ENCODE measurements at regions not wholly inside any gene's neighbourhood (a gene's known extent, or its start where the extent isn't known, plus 50 kb on each side); places are given as distances from the start of the nearest gene placed in this dataset.

DNA sequence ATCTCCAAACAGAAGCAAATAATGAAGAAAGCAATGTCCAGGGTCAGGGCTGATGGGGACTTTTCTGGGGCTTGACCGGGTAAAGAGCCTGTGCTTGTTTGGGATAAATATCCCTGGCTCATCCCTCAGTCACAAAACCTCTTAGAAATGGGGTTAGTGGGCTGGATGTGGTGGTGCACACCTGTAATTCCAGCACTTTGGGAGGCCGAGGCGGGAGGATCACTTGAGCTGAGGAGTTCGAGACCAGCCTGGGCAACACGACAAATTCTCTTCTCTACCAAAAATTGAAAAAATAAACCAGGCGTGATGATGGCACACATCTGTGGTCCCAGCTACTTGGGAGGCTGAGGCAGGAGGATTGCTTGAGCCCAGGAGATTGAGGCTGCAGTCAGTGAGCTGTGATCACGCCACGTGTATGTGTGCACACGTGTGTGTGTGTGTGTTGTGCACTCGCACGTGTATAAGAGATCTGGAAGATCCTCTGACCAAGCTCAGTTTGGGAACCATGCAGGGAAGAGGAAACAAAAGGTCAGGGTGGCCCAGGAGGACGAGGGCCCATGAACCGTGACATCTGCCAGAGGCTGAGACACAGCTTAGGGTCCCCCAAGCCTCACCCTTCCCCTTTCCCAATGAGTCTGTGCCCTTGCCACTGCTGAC is 258.6 kb downstream of the TEX36 start:
- Histone ChIP-seq H3K9ac (ENCODE audit: low read length) (no peak overlapping the region), H3K27me3 (ENCODE audit: insufficient read depth, low read length) (peaks cover 32% of the 10 kb centered on the region), H3K9me2 (ENCODE audit: insufficient read depth) (no peaks in the 10 kb centered on the region), H3K4me3 (replicated peaks in 1 of 2; ENCODE audit: low read depth in 1 of 2, low read length in 2 of 2) (no peak overlapping the region), H3K9me3 (ENCODE audit: control insufficient read depth in 1 of 2, insufficient read depth in 1 of 2, low read depth in 1 of 2, low read length in 2 of 2) (no peaks in the 10 kb centered on the region), H4K20me1 (ENCODE audit: insufficient read depth) (no peaks in the 10 kb centered on the region), H3K4me1 (ENCODE audit: control insufficient read depth in 1 of 2, insufficient read depth in 2 of 2, low read length in 2 of 2) (no peaks in the 10 kb centered on the region), H3K79me2 (ENCODE audit: insufficient read depth, low read length) (no peaks in the 10 kb centered on the region), H3K27ac (ENCODE audit: low read depth, low read length) (no peak overlapping the region), H3K36me3 (ENCODE audit: control insufficient read depth in 1 of 2, insufficient read depth in 2 of 2, low read length in 2 of 2) (no peaks in the 10 kb centered on the region), H2AFZ (ENCODE audit: low read depth, low read length, poor library complexity, severe bottlenecking) (no peak overlapping the region), H3K4me2 (ENCODE audit: low read length) (no peak overlapping the region)
- POLR2A ChIA-PET, result no interaction called here
- TF ChIP-seq EGR1 (IDR thresholded peaks at IDR 0.05; ENCODE audit: low read depth) (no peak), EZH2 (IDR thresholded peaks at IDR 0.05) (no peak), SIN3A (IDR thresholded peaks at IDR 0.05; ENCODE audit: low read depth) (no peak), ELF1 (IDR thresholded peaks at IDR 0.05; ENCODE audit: borderline replicate concordance, low read depth) (no peak), POLR2A (IDR thresholded peaks at IDR 0.05; ENCODE audit: borderline replicate concordance, extremely low read depth, insufficient read depth, insufficient read length) (no peak), JUND (IDR thresholded peaks at IDR 0.05) (no peak), EZH2phosphoT487 (IDR thresholded peaks at IDR 0.05; ENCODE audit: borderline replicate concordance) (no peak), POLR2AphosphoS5 (IDR thresholded peaks at IDR 0.05; ENCODE audit: low read depth, low read length) (no peak)
- TF ChIP-seq, protein P1, sequence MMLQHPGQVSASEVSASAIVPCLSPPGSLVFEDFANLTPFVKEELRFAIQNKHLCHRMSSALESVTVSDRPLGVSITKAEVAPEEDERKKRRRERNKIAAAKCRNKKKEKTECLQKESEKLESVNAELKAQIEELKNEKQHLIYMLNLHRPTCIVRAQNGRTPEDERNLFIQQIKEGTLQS (IDR thresholded peaks at IDR 0.05), result no peak
- DNase-seq (ENCODE audit: low read depth, low spot score) (no peak), ATAC-seq (no peak)
- BruUV-seq (replicated peaks), result no TSS peak
- intact Hi-C loops (cut with micrococcal nuclease), result no loop called here
- RAD21 ChIA-PET (ENCODE audit: low non-redundant PET in 1 of 2, low total read pairs in 2 of 2, uncharacterized antibody in 2 of 2, unreplicated experiment in 2 of 2), result no interaction called here
- CTCF ChIA-PET, result no interaction called here

DNA sequence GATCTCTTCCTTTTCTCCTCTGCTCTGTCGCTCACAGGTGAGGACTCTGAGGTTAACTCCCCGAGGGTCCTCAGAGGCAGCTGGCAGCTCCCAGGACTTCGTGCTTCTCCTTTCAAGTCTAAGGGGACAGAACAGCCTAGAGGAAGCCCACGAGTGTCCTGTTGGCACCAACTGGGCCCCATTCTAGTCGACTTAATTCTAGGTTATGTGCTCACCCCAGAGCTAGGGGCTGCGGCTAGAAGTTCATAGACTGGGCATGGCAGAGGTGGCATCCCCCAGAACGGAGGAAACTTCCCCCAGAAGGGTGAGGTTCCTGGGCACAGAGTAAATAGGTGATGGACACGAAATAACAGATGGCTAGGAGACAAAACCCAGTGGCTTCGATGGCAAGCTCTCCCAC is 259.4 kb downstream of the TEX36 start:
- H3K9ac ChIP-seq (ENCODE audit: low read length), result no peak overlapping the region
- DNase-seq (ENCODE audit: low read depth, low spot score) (no peak), ATAC-seq (no peak)
- H2AFZ ChIP-seq (ENCODE audit: low read depth, low read length, poor library complexity, severe bottlenecking), result no peak overlapping the region
- ChIA-PET RAD21 (ENCODE audit: low non-redundant PET in 1 of 2, low total read pairs in 2 of 2, uncharacterized antibody in 2 of 2, unreplicated experiment in 2 of 2) (no interaction called here), CTCF (interaction anchor here (1.0 kb wide), 1 partner anchor 25 kb away, joined by 4 read pairs; no protein-coding TSS in a partner anchor), POLR2A (no interaction called here)
- H3K36me3 ChIP-seq (ENCODE audit: control insufficient read depth in 1 of 2, insufficient read depth in 2 of 2, low read length in 2 of 2), result no peaks in the 10 kb centered on the region
- H3K27ac ChIP-seq (ENCODE audit: low read depth, low read length), result no peak overlapping the region
- peaks cover 32% of the 10 kb centered on the region for H3K27me3 ChIP-seq (ENCODE audit: insufficient read depth, low read length)
- H3K4me3 ChIP-seq (replicated peaks in 1 of 2; ENCODE audit: low read depth in 1 of 2, low read length in 2 of 2), result no peak overlapping the region
- H3K4me1 ChIP-seq (ENCODE audit: control insufficient read depth in 1 of 2, insufficient read depth in 2 of 2, low read length in 2 of 2), result no peaks in the 10 kb centered on the region
- no peaks in the 10 kb centered on the region for H3K79me2 ChIP-seq (ENCODE audit: insufficient read depth, low read length)
- no peaks in the 10 kb centered on the region for H4K20me1 ChIP-seq (ENCODE audit: insufficient read depth)
- BruUV-seq (replicated peaks), result no TSS peak
- H3K4me2 ChIP-seq (ENCODE audit: low read length), result no peak overlapping the region
- no peak for TF ChIP-seq EGR1 (IDR thresholded peaks at IDR 0.05; ENCODE audit: low read depth)
- no peak for TF ChIP-seq EZH2 (IDR thresholded peaks at IDR 0.05)
- TF ChIP-seq TCF7L2 (IDR thresholded peaks at IDR 0.05; ENCODE audit: borderline replicate concordance, extremely low read depth, insufficient read depth, insufficient read length), result no peak
- no peak for TF ChIP-seq ELF1 (IDR thresholded peaks at IDR 0.05; ENCODE audit: borderline replicate concordance, low read depth)
- TF ChIP-seq, protein P2, sequence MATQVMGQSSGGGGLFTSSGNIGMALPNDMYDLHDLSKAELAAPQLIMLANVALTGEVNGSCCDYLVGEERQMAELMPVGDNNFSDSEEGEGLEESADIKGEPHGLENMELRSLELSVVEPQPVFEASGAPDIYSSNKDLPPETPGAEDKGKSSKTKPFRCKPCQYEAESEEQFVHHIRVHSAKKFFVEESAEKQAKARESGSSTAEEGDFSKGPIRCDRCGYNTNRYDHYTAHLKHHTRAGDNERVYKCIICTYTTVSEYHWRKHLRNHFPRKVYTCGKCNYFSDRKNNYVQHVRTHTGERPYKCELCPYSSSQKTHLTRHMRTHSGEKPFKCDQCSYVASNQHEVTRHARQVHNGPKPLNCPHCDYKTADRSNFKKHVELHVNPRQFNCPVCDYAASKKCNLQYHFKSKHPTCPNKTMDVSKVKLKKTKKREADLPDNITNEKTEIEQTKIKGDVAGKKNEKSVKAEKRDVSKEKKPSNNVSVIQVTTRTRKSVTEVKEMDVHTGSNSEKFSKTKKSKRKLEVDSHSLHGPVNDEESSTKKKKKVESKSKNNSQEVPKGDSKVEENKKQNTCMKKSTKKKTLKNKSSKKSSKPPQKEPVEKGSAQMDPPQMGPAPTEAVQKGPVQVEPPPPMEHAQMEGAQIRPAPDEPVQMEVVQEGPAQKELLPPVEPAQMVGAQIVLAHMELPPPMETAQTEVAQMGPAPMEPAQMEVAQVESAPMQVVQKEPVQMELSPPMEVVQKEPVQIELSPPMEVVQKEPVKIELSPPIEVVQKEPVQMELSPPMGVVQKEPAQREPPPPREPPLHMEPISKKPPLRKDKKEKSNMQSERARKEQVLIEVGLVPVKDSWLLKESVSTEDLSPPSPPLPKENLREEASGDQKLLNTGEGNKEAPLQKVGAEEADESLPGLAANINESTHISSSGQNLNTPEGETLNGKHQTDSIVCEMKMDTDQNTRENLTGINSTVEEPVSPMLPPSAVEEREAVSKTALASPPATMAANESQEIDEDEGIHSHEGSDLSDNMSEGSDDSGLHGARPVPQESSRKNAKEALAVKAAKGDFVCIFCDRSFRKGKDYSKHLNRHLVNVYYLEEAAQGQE (IDR thresholded peaks at IDR 0.05; ENCODE audit: low read depth), result no peak
- TF ChIP-seq, protein P1 (IDR thresholded peaks at IDR 0.05), result no peak
- no peak for TF ChIP-seq CBX3 (IDR thresholded peaks at IDR 0.05; ENCODE audit: low read depth)
- no peak for TF ChIP-seq SP1 (IDR thresholded peaks at IDR 0.05; ENCODE audit: low read depth)
- intact Hi-C loops (cut with micrococcal nuclease), result no loop called here
- H3K9me3 ChIP-seq (ENCODE audit: control insufficient read depth in 1 of 2, insufficient read depth in 1 of 2, low read depth in 1 of 2, low read length in 2 of 2), result no peaks in the 10 kb centered on the region
- H3K9me2 ChIP-seq (ENCODE audit: insufficient read depth), result no peaks in the 10 kb centered on the region

All from HCT116 (cell line).